Spleen (tissue), 7 donors: ENCODE measurements at regions not wholly inside any gene's neighbourhood (a gene's known extent, or its start where the extent isn't known, plus 50 kb on each side); places are given as distances from the start of the nearest gene placed in this dataset.

Experiments
- CTCF ChIP-seq, 11 experiments: fragments of 200-600 bp in 7 of 11; fragments of 450-650 bp in 4 of 11; sonication (generic) in 4 of 11; IDR thresholded peaks in 8 of 11; conservative IDR thresholded peaks in 3 of 11; 1 replicate in 7 of 11; 2 replicates in 4 of 11; pipeline versions ENCODE4 v1.4.0 to v1.8.0; 2016 to 2021; ENCODE audit warnings: antibody characterized with exemption in 11 of 11, inconsistent platforms in 4 of 11, mild to moderate bottlenecking in 1 of 11
- POLR2A ChIP-seq, 3 donors: fragments of 450-650 bp; IDR thresholded peaks; one replicate each; pipeline ENCODE4 v1.5.1; 2017; ENCODE audit warnings: antibody characterized with exemption in 3 of 3, mild to moderate bottlenecking in 1 of 3
- POLR2AphosphoS5 ChIP-seq, 3 donors: sonication (generic); formaldehyde crosslinking; IDR thresholded peaks; one replicate each; pipeline ENCODE4 v1.5.1; 2017; ENCODE audit warnings: antibody characterized with exemption in 3 of 3
- donor health status: DM: no; HTN: no; CAD: no; lungs with moderate emphysema.
- donor health status: DM: no; HTN: no; CAD: no.
- donor health status: DM: no; HTN: no; CAD: no.

GRCh38 chr6:137655291-137655690, 161.1 kb upstream of the OLIG3 start:
- TF ChIP-seq CTCF (IDR thresholded peaks at IDR 0.05 in 8 of 11, conservative IDR thresholded peaks at IDR 0.05 in 3 of 11) (no peak), POLR2A (IDR thresholded peaks at IDR 0.05) (no peak), POLR2AphosphoS5 (IDR thresholded peaks at IDR 0.05) (no peak)
